H1 (cell line): ENCODE measurements at regions not wholly inside any gene's neighbourhood (a gene's known extent, or its start where the extent isn't known, plus 50 kb on each side); places are given as distances from the start of the nearest gene placed in this dataset.

Experiments
- CTCF ChIA-PET: fragments of 300-600 bp; sonication (Branson Sonifier 250); formaldehyde crosslinking; loops from one replicate; lab custom pipeline; 2021; ENCODE audit not compliant: partially characterized antibody; lab: Charles Lee
- POLR2A ChIA-PET: fragments of 300-600 bp; sonication (Branson Sonifier 250); formaldehyde crosslinking; loops from one replicate; lab custom pipeline; 2021; ENCODE audit warnings: inconsistent platforms; ENCODE audit not compliant: partially characterized antibody; lab: Charles Lee
- DNase-seq, 2 experiments: peaks; one replicate each; pipeline versions ENCODE4 v3.0.0 to v3.0.0-alpha.2; 2010 to 2022; ENCODE audit warnings: low spot score in 2 of 2, low read depth in 1 of 2, mixed read lengths in 1 of 2
- FAIRE-seq: peaks from 2 replicates; lab custom pipeline; 2011; peaks lifted over from hg19 to GRCh38; lab: Jason Lieb, UNC
- H2AFZ ChIP-seq: 2 replicates; pipeline ENCODE4 v1.8.1; 2012; ENCODE audit warnings: low read length, inconsistent platforms
- H2AK5ac ChIP-seq: 2 replicates; pipeline ENCODE4 v1.6.1; 2013; ENCODE audit warnings: low read depth, low read length
- H2BK120ac ChIP-seq: replicated peaks from 2 replicates; pipeline ENCODE3; 2013; ENCODE audit warnings: low read depth, low read length, inconsistent platforms
- H2BK12ac ChIP-seq: 2 replicates; pipeline ENCODE4 v1.6.1; 2013; ENCODE audit warnings: low read depth, low read length
- H2BK15ac ChIP-seq: 2 replicates; pipeline ENCODE4 v1.6.1; 2013; ENCODE audit warnings: low read length
- H2BK20ac ChIP-seq: 2 replicates; pipeline ENCODE4 v1.6.1; 2013; ENCODE audit warnings: low read length
- H2BK5ac ChIP-seq: 2 replicates; pipeline ENCODE4 v1.6.1; 2013; ENCODE audit warnings: low read depth, low read length
- H3K14ac ChIP-seq: 2 replicates; pipeline ENCODE4 v1.6.1; 2013; ENCODE audit warnings: inconsistent platforms; ENCODE audit not compliant: insufficient read length
- H3K18ac ChIP-seq: 2 replicates; pipeline ENCODE4 v1.6.1; 2013; ENCODE audit warnings: low read length; ENCODE audit errors: extremely low read depth
- H3K23ac ChIP-seq: 2 replicates; pipeline ENCODE4 v1.6.1; 2013; ENCODE audit warnings: inconsistent platforms; ENCODE audit not compliant: insufficient read length
- H3K23me2 ChIP-seq: 2 replicates; pipeline ENCODE4 v1.6.1; 2013; ENCODE audit warnings: low read depth, low read length
- H3K27ac ChIP-seq: 2 replicates; pipeline ENCODE4 v1.6.1; 2011; ENCODE audit warnings: low read depth, low read length, inconsistent platforms
- H3K27me3 ChIP-seq, 4 experiments: replicated peaks in 1 of 4; 1 replicate in 1 of 4; 2 replicates in 3 of 4; pipeline versions ENCODE4 v1.6.1 to v1.8.1; 2011 to 2013; ENCODE audit warnings: low read length in 3 of 4, mild to moderate bottlenecking in 3 of 4, inconsistent platforms in 2 of 4, mixed read lengths in 2 of 4, moderate library complexity in 1 of 4; ENCODE audit not compliant: control insufficient read depth in 3 of 4, insufficient read depth in 3 of 4; ENCODE audit errors: extremely low read depth in 1 of 4
- H3K36me3 ChIP-seq, 4 experiments: 2 replicates each; pipeline versions ENCODE4 v1.6.1 to v1.8.1; 2011 to 2013; ENCODE audit warnings: mild to moderate bottlenecking in 4 of 4, low read length in 3 of 4, moderate library complexity in 2 of 4, control low read depth in 1 of 4, inconsistent platforms in 1 of 4; ENCODE audit not compliant: insufficient read depth in 4 of 4, control insufficient read depth in 2 of 4
- H3K4ac ChIP-seq: replicated peaks from 2 replicates; pipeline ENCODE3; 2013; ENCODE audit warnings: low read length, low read depth, mixed read lengths, inconsistent platforms; ENCODE audit not compliant: insufficient read length
- H3K4me1 ChIP-seq, 4 experiments: replicated peaks in 1 of 4; 1 replicate in 1 of 4; 2 replicates in 3 of 4; pipeline versions ENCODE4 v1.6.1 to v1.8.1; 2011 to 2013; ENCODE audit warnings: low read length in 3 of 4, inconsistent platforms in 2 of 4, mixed read lengths in 1 of 4; ENCODE audit not compliant: insufficient read depth in 4 of 4, control insufficient read depth in 3 of 4
- H3K4me2 ChIP-seq, 2 experiments: 2 replicates each; pipeline versions ENCODE4 v1.6.1 to v1.8.1; 2011 to 2013; ENCODE audit warnings: low read depth in 2 of 2, low read length in 2 of 2, control low read depth in 1 of 2, inconsistent platforms in 1 of 2, mild to moderate bottlenecking in 1 of 2; ENCODE audit not compliant: insufficient read depth in 1 of 2
- H3K4me3 ChIP-seq, 4 experiments: fragments of 200-600, 300-600 bp in 1 of 4; sonication (generic), shearing (Covaris generic), sonication (Bioruptor Twin) in 1 of 4; 2 replicates each; pipeline versions ENCODE4 v1.5.1 to v1.8.1; 2011 to 2016; ENCODE audit warnings: low read length in 4 of 4, low read depth in 3 of 4, control low read depth in 2 of 4, inconsistent platforms in 2 of 4, mild to moderate bottlenecking in 2 of 4, mixed read lengths in 1 of 4, moderate library complexity in 1 of 4; ENCODE audit not compliant: insufficient read depth in 2 of 4; ENCODE audit errors: extremely low read depth in 1 of 4
- H3K56ac ChIP-seq: replicated peaks from 2 replicates; pipeline ENCODE3; 2013; ENCODE audit warnings: low read depth, mild to moderate bottlenecking, mixed read lengths, low read length, inconsistent platforms; ENCODE audit not compliant: insufficient read length
- H3K79me1 ChIP-seq: 2 replicates; pipeline ENCODE4 v1.6.1; 2013; ENCODE audit warnings: low read depth, low read length, control low read depth
- H3K79me2 ChIP-seq, 2 experiments: 2 replicates each; pipeline versions ENCODE4 v1.6.1 to v1.8.1; 2012 to 2013; ENCODE audit warnings: low read length in 2 of 2, mild to moderate bottlenecking in 2 of 2, inconsistent platforms in 1 of 2; ENCODE audit not compliant: insufficient read depth in 2 of 2, control insufficient read depth in 1 of 2
- H3K9ac ChIP-seq, 4 experiments: replicated peaks in 1 of 4; 1 replicate in 1 of 4; 2 replicates in 3 of 4; pipeline versions ENCODE4 v1.6.1 to v1.8.1; 2011 to 2013; ENCODE audit warnings: low read depth in 3 of 4, low read length in 3 of 4, control low read depth in 2 of 4, mild to moderate bottlenecking in 2 of 4, moderate library complexity in 2 of 4, inconsistent platforms in 1 of 4; ENCODE audit errors: extremely low read depth in 1 of 4
- H3K9me3 ChIP-seq, 2 experiments: 2 replicates each; pipeline versions ENCODE4 v1.6.1 to v1.8.1; 2012 to 2013; ENCODE audit warnings: mild to moderate bottlenecking in 2 of 2, moderate library complexity in 2 of 2, control low read depth in 1 of 2, inconsistent platforms in 1 of 2, low read depth in 1 of 2, low read length in 1 of 2, mixed read lengths in 1 of 2; ENCODE audit not compliant: insufficient read depth in 2 of 2
- H4K20me1 ChIP-seq, 2 experiments: replicated peaks in 1 of 2; 2 replicates each; pipeline versions ENCODE3 to v1.8.1; 2011 to 2013; ENCODE audit warnings: inconsistent platforms in 2 of 2, low read length in 2 of 2, mild to moderate bottlenecking in 1 of 2; ENCODE audit not compliant: insufficient read depth in 2 of 2, control insufficient read depth in 1 of 2
- H4K5ac ChIP-seq: 2 replicates; pipeline ENCODE4 v1.6.1; 2013; ENCODE audit warnings: low read length, low read depth, mixed read lengths, inconsistent platforms; ENCODE audit not compliant: insufficient read length
- H4K8ac ChIP-seq: 2 replicates; pipeline ENCODE4 v1.8.0; 2013; ENCODE audit warnings: mild to moderate bottlenecking, moderate library complexity, low read length, inconsistent platforms; ENCODE audit not compliant: insufficient read depth; ENCODE audit errors: extremely low read depth
- H4K91ac ChIP-seq: replicated peaks from 2 replicates; pipeline ENCODE3; 2013; ENCODE audit warnings: low read length, mixed read lengths, inconsistent platforms; ENCODE audit not compliant: insufficient read length
- EZH2 ChIP-seq: fragments of 200-600 bp; sonication (generic); IDR thresholded peaks from 2 replicates; pipeline ENCODE4 v1.7.1; 2012; ENCODE audit warnings: low read depth, mild to moderate bottlenecking, moderate library complexity, low read length, inconsistent platforms; ENCODE audit not compliant: severe bottlenecking
- FOSL1 ChIP-seq: IDR thresholded peaks from 2 replicates; pipeline ENCODE4 v1.6.1; 2011; ENCODE audit warnings: mild to moderate bottlenecking, low read depth, low read length, moderate library complexity; ENCODE audit not compliant: insufficient read depth
- POLR2A ChIP-seq, 2 experiments: IDR thresholded peaks; 1 replicate in 1 of 2; 2 replicates in 1 of 2; pipeline ENCODE4 v1.6.1; 2011; ENCODE audit warnings: low read depth in 2 of 2, low read length in 2 of 2, mild to moderate bottlenecking in 2 of 2; ENCODE audit errors: control extremely low read depth in 1 of 2
- SP1 ChIP-seq: IDR thresholded peaks from 2 replicates; pipeline ENCODE4 v1.6.1; 2011; ENCODE audit warnings: low read depth, low read length
- SUZ12 ChIP-seq: fragments of 200-600 bp; sonication (generic); IDR thresholded peaks from 2 replicates; pipeline ENCODE4 v1.6.1; 2012; ENCODE audit warnings: mild to moderate bottlenecking, inconsistent platforms, low read length, moderate library complexity, mixed read lengths
- TBP ChIP-seq: IDR thresholded peaks from 2 replicates; pipeline ENCODE4 v1.6.1; 2011; ENCODE audit warnings: low read depth, low read length, improper control_type of control experiment
- WGBS, 2 experiments: shearing (Covaris generic) in 1 of 2; methylation state at CpG; one replicate each; pipeline versions ENCODE4 v1.1.6 to v1.1.7; 2013 to 2015; ENCODE audit warnings: low lambda C conversion rate in 2 of 2, mixed read lengths in 2 of 2, inconsistent platforms in 1 of 2, low coverage in 1 of 2, missing lambda C conversion rate in 1 of 2; ENCODE audit not compliant: insufficient replicate concordance in 2 of 2, insufficient coverage in 1 of 2, insufficient read length in 1 of 2; ENCODE audit errors: extremely low coverage in 1 of 2, missing lambda C conversion rate in 1 of 2; 5-methylcytosine and 5-hydroxymethylcytosine counted together

DNA sequence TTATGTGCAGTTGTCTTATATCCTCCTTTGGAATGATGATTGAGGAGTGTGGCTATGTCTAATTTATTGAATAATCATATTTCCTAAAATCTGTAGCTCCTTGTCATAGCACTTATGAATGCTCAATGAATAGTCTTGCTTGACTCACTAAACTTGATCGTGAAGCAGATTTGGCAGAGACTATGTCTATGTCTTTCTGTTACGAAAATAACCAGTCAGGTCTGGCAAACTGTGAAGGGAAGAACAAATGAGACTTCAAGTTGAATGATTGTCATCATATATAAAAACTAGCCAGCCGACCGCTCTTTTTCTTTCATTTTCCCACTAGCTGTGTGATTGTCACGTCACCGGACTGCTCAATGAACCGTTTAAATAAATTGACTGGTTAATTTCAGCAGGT lies 1303.9 kb upstream of the GJE1 start:
- WGBS, 2 experiments = 94% methylated on average over 7 of the region's 7 CpGs; no CpG with 5 or more reads in 1 of the 2 experiments
- H3K23me2 ChIP-seq = no peaks in the 10 kb centered on the region

More for the DNA sequence above, 1303.9 kb upstream of the GJE1 start:
- no peaks in the 10 kb centered on the region for H3K36me3 ChIP-seq
- no peak overlapping the region for H3K14ac ChIP-seq
- H2BK12ac ChIP-seq = no peak overlapping the region
- no peak overlapping the region for H3K4me2 ChIP-seq
- H3K4me1 ChIP-seq = no peaks in the 10 kb centered on the region
- POLR2A ChIA-PET = no interaction called here
- H2BK20ac ChIP-seq = no peak overlapping the region
- no peak overlapping the region for H3K56ac ChIP-seq
- no peak overlapping the region for H4K8ac ChIP-seq
- no peak for DNase-seq
- H3K4me3 ChIP-seq = no peak overlapping the region
- H3K79me1 ChIP-seq = no peaks in the 10 kb centered on the region
- H2BK120ac ChIP-seq = no peak overlapping the region
- no peaks in the 10 kb centered on the region for H4K20me1 ChIP-seq
- H2BK15ac ChIP-seq = no peak overlapping the region
- no peak overlapping the region for H2AFZ ChIP-seq
- H2AK5ac ChIP-seq = no peak overlapping the region
- no peak overlapping the region for H4K91ac ChIP-seq
- no peak overlapping the region for H3K27ac ChIP-seq
- no peak overlapping the region for H2BK5ac ChIP-seq
- no peaks in the 10 kb centered on the region for H3K9me3 ChIP-seq
- H3K27me3 ChIP-seq = peaks cover 0 to 1% (median 0%) of the 10 kb centered on the region in 4 experiments; a peak in 1 of 7 replicates
- FAIRE-seq = no peak
- H3K9ac ChIP-seq = no peak overlapping the region
- H3K79me2 ChIP-seq = no peaks in the 10 kb centered on the region
- H4K5ac ChIP-seq = no peak overlapping the region
- H3K18ac ChIP-seq = no peak overlapping the region
- CTCF ChIA-PET = interaction anchor here (0.8 kb wide), 1 partner anchor 732 kb away, joined by 3 read pairs; no protein-coding TSS in a partner anchor
- TF ChIP-seq SP1 (no peak), POLR2A (IDR thresholded peaks at IDR 0.05; ENCODE audit: control extremely low read depth in 1 of 2, low read depth in 2 of 2, low read length in 2 of 2) (no peak), TBP (no peak), SUZ12 (no peak), EZH2 (no peak), FOSL1 (no peak)
- no peak overlapping the region for H3K4ac ChIP-seq
- H3K23ac ChIP-seq = no peak overlapping the region
